ENCODE measurements at regions not wholly inside any gene's neighbourhood (a gene's known extent, or its start where the extent isn't known, plus 50 kb on each side); places are given as distances from the start of the nearest gene placed in this dataset.

- TF ChIP-seq CTCF (IDR thresholded peaks at IDR 0.05; ENCODE audit: poor library complexity) (peak; percentile 31), EZH2phosphoT487 (IDR thresholded peaks at IDR 0.05; ENCODE audit: low read depth, severe bottlenecking, unreplicated experiment) (no peak)
Observed at GRCh38 chr16:76665571-76666275, 388.5 kb downstream of the CNTNAP4 start.

Measured in hepatocyte (in vitro differentiated cells).